ENCODE measurements at regions not wholly inside any gene's neighbourhood (a gene's known extent, or its start where the extent isn't known, plus 50 kb on each side); places are given as distances from the start of the nearest gene placed in this dataset.

DNA sequence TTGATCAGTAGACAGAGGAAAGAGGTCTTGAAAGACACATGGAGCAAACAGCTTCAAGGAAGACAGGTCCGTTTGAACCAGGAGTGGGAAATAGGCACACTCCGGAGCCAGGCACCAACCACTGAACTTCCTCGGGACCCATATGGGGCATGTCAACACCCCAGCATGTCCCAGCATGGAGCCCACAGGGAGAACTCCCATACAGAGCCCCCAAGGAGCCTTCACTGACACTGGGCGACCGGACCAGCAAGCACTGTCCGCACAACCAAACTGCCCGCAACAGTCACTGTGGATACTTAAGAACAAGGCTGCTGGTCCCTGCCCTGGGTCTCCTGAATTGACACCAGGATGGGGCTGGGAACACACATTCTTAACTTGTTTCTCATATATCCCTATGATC, 286.2 kb upstream of the SALL3 start:
- Histone ChIP-seq H2AK5ac (ENCODE audit: low read depth, low read length) (no peak overlapping the region), H2BK15ac (ENCODE audit: low read length) (no peak overlapping the region), H3K27me3 (ENCODE audit: control insufficient read depth in 3 of 3, insufficient read depth in 3 of 3, low read depth in 1 of 3, low read length in 3 of 3) (no peaks in the 10 kb centered on the region), H3K18ac (ENCODE audit: low read length) (no peak overlapping the region), H3K4me1 (ENCODE audit: control insufficient read depth in 2 of 2, insufficient read depth in 1 of 2, low read depth in 1 of 2, low read length in 2 of 2) (no peaks in the 10 kb centered on the region), H3K36me3 (replicated peaks in 1 of 2; ENCODE audit: control insufficient read depth in 2 of 2, insufficient read depth in 2 of 2, low read length in 2 of 2) (no peaks in the 10 kb centered on the region), H3K23ac (ENCODE audit: low read depth, low read length, poor library complexity) (no peak overlapping the region), H3K4me2 (ENCODE audit: insufficient read depth, low read length, poor library complexity, severe bottlenecking) (no peak overlapping the region), H2BK12ac (ENCODE audit: low read length) (no peak overlapping the region), H2BK5ac (ENCODE audit: low read length) (no peak overlapping the region), H3K4me3 (ENCODE audit: low read length in 2 of 2) (no peak overlapping the region), H3K4ac (ENCODE audit: low read length) (no peak overlapping the region), H3K14ac (ENCODE audit: low read length) (no peak overlapping the region), H3K27ac (replicated peaks; ENCODE audit: low read length) (no peak overlapping the region), H3K9me3 (replicated peaks in 1 of 2; ENCODE audit: control insufficient read depth in 2 of 2, insufficient read depth in 1 of 2, low read depth in 1 of 2, low read length in 2 of 2) (no peaks in the 10 kb centered on the region), H4K91ac (ENCODE audit: low read depth, low read length, poor library complexity) (no peak overlapping the region), H2AFZ (ENCODE audit: low read length) (no peak overlapping the region), H4K8ac (ENCODE audit: low read depth, low read length) (no peak overlapping the region), H3K79me1 (ENCODE audit: low read depth, low read length) (no peaks in the 10 kb centered on the region), H3K9ac (ENCODE audit: low read depth, low read length, poor library complexity) (no peak overlapping the region), H2BK120ac (ENCODE audit: low read depth, low read length) (no peak overlapping the region)
- no CpG with 5 or more reads among the region's 7 CpGs for WGBS, 2 donors (ENCODE audit: extremely low coverage in 2 of 2, insufficient read length in 2 of 2, insufficient replicate concordance in 1 of 2)
- DNase-seq (ENCODE audit: low spot score) = no peak

DNA sequence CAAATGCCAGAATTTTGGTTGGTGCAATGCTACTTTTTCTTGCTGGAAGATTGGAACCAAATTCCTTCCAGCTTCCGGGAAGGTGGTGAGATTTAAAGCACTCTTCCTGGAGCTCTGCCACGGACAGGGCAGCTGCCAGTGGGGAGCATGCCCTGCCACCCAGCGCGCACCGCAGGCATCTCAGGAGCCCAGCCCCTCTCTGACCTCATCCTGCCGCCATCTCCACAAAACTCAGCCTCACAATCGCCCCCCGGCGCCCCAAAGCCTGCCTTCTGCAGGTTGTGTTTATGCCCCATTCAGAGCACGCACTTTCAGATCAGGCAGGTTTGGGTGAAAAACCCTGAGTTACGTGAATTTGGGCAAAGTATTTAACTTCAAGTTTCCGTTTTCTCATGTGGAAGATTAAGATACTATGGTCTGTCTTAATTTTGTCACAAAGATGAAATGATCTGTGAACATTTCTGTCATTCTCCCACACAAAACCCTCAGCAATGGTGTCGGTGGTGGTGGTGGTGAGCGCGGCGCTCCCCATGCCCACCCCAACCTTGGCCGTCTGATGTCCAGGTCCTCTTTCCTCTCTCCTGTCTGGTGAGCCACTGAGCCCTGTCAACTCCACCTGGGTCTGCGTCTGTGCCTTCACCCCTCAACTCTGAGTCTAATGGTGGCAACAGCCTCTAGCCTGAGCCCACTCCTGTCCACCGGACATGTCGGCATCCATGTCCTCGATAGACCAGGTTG, 282.8 kb upstream of the SALL3 start:
- no peak overlapping the region for H4K91ac ChIP-seq (ENCODE audit: low read depth, low read length, poor library complexity)
- H4K8ac ChIP-seq (ENCODE audit: low read depth, low read length) = no peak overlapping the region
- no peak overlapping the region for H2AK5ac ChIP-seq (ENCODE audit: low read depth, low read length)
- H3K18ac ChIP-seq (ENCODE audit: low read length) = no peak overlapping the region
- H3K27me3 ChIP-seq (ENCODE audit: control insufficient read depth in 3 of 3, insufficient read depth in 3 of 3, low read depth in 1 of 3, low read length in 3 of 3) = peaks cover 0 to 4% (median 0%) of the 10 kb centered on the region in 3 experiments
- no peak overlapping the region for H3K4me2 ChIP-seq (ENCODE audit: insufficient read depth, low read length, poor library complexity, severe bottlenecking)
- H2BK120ac ChIP-seq (ENCODE audit: low read depth, low read length) = no peak overlapping the region
- no peaks in the 10 kb centered on the region for H3K36me3 ChIP-seq (replicated peaks in 1 of 2; ENCODE audit: control insufficient read depth in 2 of 2, insufficient read depth in 2 of 2, low read length in 2 of 2)
- peak overlapping the region; percentile 48 for H2BK5ac ChIP-seq (ENCODE audit: low read length)
- no peak overlapping the region for H2AFZ ChIP-seq (ENCODE audit: low read length)
- no peak overlapping the region for H3K4ac ChIP-seq (ENCODE audit: low read length)
- H3K27ac ChIP-seq (replicated peaks; ENCODE audit: low read length) = no peak overlapping the region
- no peak for DNase-seq (ENCODE audit: low spot score)
- H3K79me1 ChIP-seq (ENCODE audit: low read depth, low read length) = no peaks in the 10 kb centered on the region
- H2BK12ac ChIP-seq (ENCODE audit: low read length) = no peak overlapping the region
- no peak overlapping the region for H2BK15ac ChIP-seq (ENCODE audit: low read length)
- no peaks in the 10 kb centered on the region for H3K9me3 ChIP-seq (replicated peaks in 1 of 2; ENCODE audit: control insufficient read depth in 2 of 2, insufficient read depth in 1 of 2, low read depth in 1 of 2, low read length in 2 of 2)
- no peak overlapping the region for H3K23ac ChIP-seq (ENCODE audit: low read depth, low read length, poor library complexity)
- WGBS, 2 donors (ENCODE audit: extremely low coverage in 2 of 2, insufficient read length in 2 of 2, insufficient replicate concordance in 1 of 2) = no CpG with 5 or more reads among the region's 21 CpGs
- no peak overlapping the region for H3K4me3 ChIP-seq (ENCODE audit: low read length in 2 of 2)
- peaks cover 0 to 2% of the 10 kb centered on the region in 2 donors for H3K4me1 ChIP-seq (ENCODE audit: control insufficient read depth in 2 of 2, insufficient read depth in 1 of 2, low read depth in 1 of 2, low read length in 2 of 2)
- no peak overlapping the region for H3K14ac ChIP-seq (ENCODE audit: low read length)
- H3K9ac ChIP-seq (ENCODE audit: low read depth, low read length, poor library complexity) = no peak overlapping the region

DNA sequence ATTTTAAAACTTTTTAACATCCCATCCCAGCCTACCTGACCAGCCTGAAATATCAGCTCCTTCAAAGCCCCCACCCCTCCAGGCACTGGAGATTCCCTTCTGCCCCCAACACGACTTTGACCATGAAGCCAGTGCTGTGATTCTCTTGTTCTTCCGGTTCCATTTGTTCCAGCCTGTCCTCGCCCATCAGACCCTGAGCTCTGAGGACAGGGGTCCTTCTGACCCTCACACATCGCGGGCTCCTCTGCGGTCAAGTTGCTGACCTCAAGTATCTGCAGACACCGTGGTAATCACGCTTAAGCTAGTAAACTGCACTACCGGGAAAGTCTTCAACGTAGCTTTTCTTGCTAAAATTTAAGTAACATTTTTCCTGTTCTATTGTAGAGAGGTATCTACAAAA, 282.2 kb upstream of the SALL3 start:
- DNase-seq (ENCODE audit: low spot score) = no peak
- Histone ChIP-seq H4K91ac (ENCODE audit: low read depth, low read length, poor library complexity) (no peak overlapping the region), H2BK12ac (ENCODE audit: low read length) (no peak overlapping the region), H3K27ac (replicated peaks; ENCODE audit: low read length) (no peak overlapping the region), H3K4me1 (ENCODE audit: control insufficient read depth in 2 of 2, insufficient read depth in 1 of 2, low read depth in 1 of 2, low read length in 2 of 2) (peaks cover 0 to 4% of the 10 kb centered on the region in 2 donors), H3K14ac (ENCODE audit: low read length) (no peak overlapping the region), H3K79me1 (ENCODE audit: low read depth, low read length) (no peaks in the 10 kb centered on the region), H3K4me3 (ENCODE audit: low read length in 2 of 2) (no peak overlapping the region), H3K27me3 (ENCODE audit: control insufficient read depth in 3 of 3, insufficient read depth in 3 of 3, low read depth in 1 of 3, low read length in 3 of 3) (peaks cover 0 to 7% (median 0%) of the 10 kb centered on the region in 3 experiments), H3K18ac (ENCODE audit: low read length) (no peak overlapping the region), H4K8ac (ENCODE audit: low read depth, low read length) (no peak overlapping the region), H3K4ac (ENCODE audit: low read length) (no peak overlapping the region), H3K9me3 (replicated peaks in 1 of 2; ENCODE audit: control insufficient read depth in 2 of 2, insufficient read depth in 1 of 2, low read depth in 1 of 2, low read length in 2 of 2) (no peaks in the 10 kb centered on the region), H3K4me2 (ENCODE audit: insufficient read depth, low read length, poor library complexity, severe bottlenecking) (no peak overlapping the region), H2BK5ac (ENCODE audit: low read length) (no peak overlapping the region), H3K23ac (ENCODE audit: low read depth, low read length, poor library complexity) (no peak overlapping the region), H2AK5ac (ENCODE audit: low read depth, low read length) (no peak overlapping the region), H3K9ac (ENCODE audit: low read depth, low read length, poor library complexity) (no peak overlapping the region), H3K36me3 (replicated peaks in 1 of 2; ENCODE audit: control insufficient read depth in 2 of 2, insufficient read depth in 2 of 2, low read length in 2 of 2) (no peaks in the 10 kb centered on the region), H2AFZ (ENCODE audit: low read length) (no peak overlapping the region), H2BK120ac (ENCODE audit: low read depth, low read length) (no peak overlapping the region), H2BK15ac (ENCODE audit: low read length) (no peak overlapping the region)
- WGBS, 2 donors (ENCODE audit: extremely low coverage in 2 of 2, insufficient read length in 2 of 2, insufficient replicate concordance in 1 of 2) = no CpG with 5 or more reads among the region's 10 CpGs

DNA sequence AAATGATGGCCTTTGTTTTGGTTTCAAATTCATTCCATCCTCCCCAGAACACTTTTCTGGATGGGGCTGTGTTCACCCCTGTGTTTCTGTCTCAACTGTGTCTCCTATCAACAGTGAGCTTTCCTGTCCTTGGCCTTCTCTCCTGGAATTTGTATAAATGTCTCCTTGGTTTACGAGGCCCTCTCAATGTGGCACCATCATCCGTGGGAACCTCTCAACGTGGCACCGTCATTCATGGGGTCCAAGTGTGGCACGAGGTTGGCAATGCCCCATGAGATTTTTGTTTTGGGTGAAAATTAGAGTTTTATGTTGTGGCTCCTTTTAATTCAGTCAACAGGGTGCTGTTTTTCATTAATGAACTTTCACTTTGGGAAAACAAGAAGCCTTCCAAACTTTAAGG, 280.7 kb upstream of the SALL3 start:
- H3K79me1 ChIP-seq (ENCODE audit: low read depth, low read length) = no peaks in the 10 kb centered on the region
- DNase-seq (ENCODE audit: low spot score) = no peak
- no peak overlapping the region for H3K4me2 ChIP-seq (ENCODE audit: insufficient read depth, low read length, poor library complexity, severe bottlenecking)
- no peak overlapping the region for H2BK12ac ChIP-seq (ENCODE audit: low read length)
- H4K8ac ChIP-seq (ENCODE audit: low read depth, low read length) = no peak overlapping the region
- H3K4me1 ChIP-seq (ENCODE audit: control insufficient read depth in 2 of 2, insufficient read depth in 1 of 2, low read depth in 1 of 2, low read length in 2 of 2) = peaks cover 0 to 4% of the 10 kb centered on the region in 2 donors
- H3K23ac ChIP-seq (ENCODE audit: low read depth, low read length, poor library complexity) = no peak overlapping the region
- H2AFZ ChIP-seq (ENCODE audit: low read length) = no peak overlapping the region
- no peak overlapping the region for H3K27ac ChIP-seq (replicated peaks; ENCODE audit: low read length)
- H3K9ac ChIP-seq (ENCODE audit: low read depth, low read length, poor library complexity) = no peak overlapping the region
- H3K4me3 ChIP-seq (ENCODE audit: low read length in 2 of 2) = no peak overlapping the region
- WGBS, 2 donors (ENCODE audit: extremely low coverage in 2 of 2, insufficient read length in 2 of 2, insufficient replicate concordance in 1 of 2) = no CpG with 5 or more reads among the region's 5 CpGs
- no peak overlapping the region for H2BK15ac ChIP-seq (ENCODE audit: low read length)
- H3K18ac ChIP-seq (ENCODE audit: low read length) = no peak overlapping the region
- no peak overlapping the region for H2BK5ac ChIP-seq (ENCODE audit: low read length)
- H3K27me3 ChIP-seq (ENCODE audit: control insufficient read depth in 3 of 3, insufficient read depth in 3 of 3, low read depth in 1 of 3, low read length in 3 of 3) = peaks cover 0 to 7% (median 0%) of the 10 kb centered on the region in 3 experiments
- no peak overlapping the region for H3K14ac ChIP-seq (ENCODE audit: low read length)
- H2BK120ac ChIP-seq (ENCODE audit: low read depth, low read length) = no peak overlapping the region
- no peak overlapping the region for H2AK5ac ChIP-seq (ENCODE audit: low read depth, low read length)
- no peaks in the 10 kb centered on the region for H3K36me3 ChIP-seq (replicated peaks in 1 of 2; ENCODE audit: control insufficient read depth in 2 of 2, insufficient read depth in 2 of 2, low read length in 2 of 2)
- no peak overlapping the region for H4K91ac ChIP-seq (ENCODE audit: low read depth, low read length, poor library complexity)
- peaks cover 0 to 2% of the 10 kb centered on the region in 2 donors for H3K9me3 ChIP-seq (replicated peaks in 1 of 2; ENCODE audit: control insufficient read depth in 2 of 2, insufficient read depth in 1 of 2, low read depth in 1 of 2, low read length in 2 of 2)
- H3K4ac ChIP-seq (ENCODE audit: low read length) = no peak overlapping the region

Data from neuronal stem cell (in vitro differentiated cells).